Right hindlimb (tissue), 1 donor: ENCODE measurements at regions not wholly inside any gene's neighbourhood (a gene's known extent, or its start where the extent isn't known, plus 50 kb on each side); places are given as distances from the start of the nearest gene placed in this dataset.
"Not testable (repeated sequence)": the region's sequence is repeated elsewhere in the genome, so short reads cannot be mapped to it uniquely, and the experiment has no call there.

Source experiments
- DNase-seq: peaks from one replicate; pipeline ENCODE4 v3.0.0-alpha.2; 2018

- no peak for DNase-seq
These were observed 148.7 kb upstream of the RASGEF1B start for GRCh38 chr4:81620442-81620841.

- no peak for DNase-seq
These were observed 145.8 kb upstream of the RASGEF1B start for GRCh38 chr4:81617545-81617944.

- DNase-seq, result no peak
These were observed 139.5 kb upstream of the RASGEF1B start for GRCh38 chr4:81611221-81611620.

GRCh38 chr4:81609844-81610243 is 138.1 kb upstream of the RASGEF1B start:
- DNase-seq, result no peak

- no peak for DNase-seq
These were observed 136.2 kb upstream of the RASGEF1B start for GRCh38 chr4:81607950-81608349.

GRCh38 chr4:81606801-81607501 is 135.2 kb upstream of the RASGEF1B start:
- DNase-seq, result peak; percentile 27

- no peak for DNase-seq
These were observed 134.5 kb upstream of the RASGEF1B start for GRCh38 chr4:81606166-81606565.

- DNase-seq, result no peak
These were observed 133.6 kb upstream of the RASGEF1B start for GRCh38 chr4:81605271-81605670.

- no peak for DNase-seq
These were observed 133.0 kb upstream of the RASGEF1B start for GRCh38 chr4:81604683-81605218.

- no peak for DNase-seq
These were observed 131.1 kb upstream of the RASGEF1B start for GRCh38 chr4:81602854-81603253.

- no peak for DNase-seq
These were observed 129.6 kb upstream of the RASGEF1B start for GRCh38 chr4:81601358-81601694.

- peak; percentile 72 for DNase-seq
These were observed 129.0 kb upstream of the RASGEF1B start for GRCh38 chr4:81600520-81601357.

GRCh38 chr4:81599742-81600380 is 128.2 kb upstream of the RASGEF1B start:
- peak; percentile 20 for DNase-seq

GRCh38 chr4:81595798-81596610 is 124.3 kb upstream of the RASGEF1B start:
- DNase-seq, result no peak

GRCh38 chr4:81595287-81595686 is 123.6 kb upstream of the RASGEF1B start:
- no peak for DNase-seq

GRCh38 chr4:81594490-81595159 is 122.9 kb upstream of the RASGEF1B start:
- DNase-seq, result no peak

GRCh38 chr4:81592701-81593100 is 121.0 kb upstream of the RASGEF1B start:
- no peak for DNase-seq

GRCh38 chr4:81590596-81590995 is 118.9 kb upstream of the RASGEF1B start:
- no peak for DNase-seq

- DNase-seq, result no peak
These were observed 117.6 kb upstream of the RASGEF1B start for GRCh38 chr4:81589262-81589661.

GRCh38 chr4:81586706-81587105 is 115.0 kb upstream of the RASGEF1B start:
- DNase-seq, result no peak

- not testable (repeated sequence) for DNase-seq
These were observed 109.3 kb upstream of the RASGEF1B start for GRCh38 chr4:81580994-81581374.

GRCh38 chr4:81580346-81580993 is 108.8 kb upstream of the RASGEF1B start:
- no peak for DNase-seq
